Esophagus squamous epithelium (tissue), 4 donors: ENCODE measurements at regions not wholly inside any gene's neighbourhood (a gene's known extent, or its start where the extent isn't known, plus 50 kb on each side); places are given as distances from the start of the nearest gene placed in this dataset.

Experiments
- POLR2A ChIP-seq, 4 donors: fragments of 450-650 bp; IDR thresholded peaks; one replicate each; pipeline ENCODE4 v1.6.1; 2017; ENCODE audit warnings: antibody characterized with exemption in 4 of 4, mild to moderate bottlenecking in 4 of 4, moderate library complexity in 3 of 4
- TF ChIP-seq, protein P1 (sequence below), 6 experiments: fragments of 450-650 bp in 4 of 6; fragments of 200-600 bp in 2 of 6; sonication (generic) in 2 of 6; IDR thresholded peaks; one replicate each; pipeline ENCODE4 v1.5.1; 2016 to 2019; ENCODE audit warnings: antibody characterized with exemption in 6 of 6, mild to moderate bottlenecking in 4 of 6, moderate library complexity in 4 of 6

DNA sequence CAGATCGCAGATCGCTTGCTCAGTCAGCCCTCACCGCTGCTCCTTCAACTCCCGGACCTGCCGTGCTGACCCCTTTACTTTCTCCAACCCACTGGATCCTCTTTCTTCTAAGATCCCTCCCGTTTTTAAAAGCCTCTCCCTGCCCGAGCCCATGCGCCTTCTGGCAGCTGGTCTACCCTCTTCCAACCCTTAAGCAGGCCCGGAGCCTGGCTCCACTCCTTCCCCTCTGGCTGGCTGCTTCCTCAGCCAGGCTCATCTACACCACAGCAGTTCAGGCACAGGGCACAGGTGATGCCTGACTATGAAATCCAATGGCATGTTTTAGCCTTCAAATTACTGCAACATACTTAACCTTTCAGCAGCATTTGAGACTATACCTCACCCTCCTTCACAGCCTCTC is 63.8 kb upstream of the PABPC3 start:
- TF ChIP-seq POLR2A (IDR thresholded peaks at IDR 0.05): no peak
- TF ChIP-seq, protein P1, sequence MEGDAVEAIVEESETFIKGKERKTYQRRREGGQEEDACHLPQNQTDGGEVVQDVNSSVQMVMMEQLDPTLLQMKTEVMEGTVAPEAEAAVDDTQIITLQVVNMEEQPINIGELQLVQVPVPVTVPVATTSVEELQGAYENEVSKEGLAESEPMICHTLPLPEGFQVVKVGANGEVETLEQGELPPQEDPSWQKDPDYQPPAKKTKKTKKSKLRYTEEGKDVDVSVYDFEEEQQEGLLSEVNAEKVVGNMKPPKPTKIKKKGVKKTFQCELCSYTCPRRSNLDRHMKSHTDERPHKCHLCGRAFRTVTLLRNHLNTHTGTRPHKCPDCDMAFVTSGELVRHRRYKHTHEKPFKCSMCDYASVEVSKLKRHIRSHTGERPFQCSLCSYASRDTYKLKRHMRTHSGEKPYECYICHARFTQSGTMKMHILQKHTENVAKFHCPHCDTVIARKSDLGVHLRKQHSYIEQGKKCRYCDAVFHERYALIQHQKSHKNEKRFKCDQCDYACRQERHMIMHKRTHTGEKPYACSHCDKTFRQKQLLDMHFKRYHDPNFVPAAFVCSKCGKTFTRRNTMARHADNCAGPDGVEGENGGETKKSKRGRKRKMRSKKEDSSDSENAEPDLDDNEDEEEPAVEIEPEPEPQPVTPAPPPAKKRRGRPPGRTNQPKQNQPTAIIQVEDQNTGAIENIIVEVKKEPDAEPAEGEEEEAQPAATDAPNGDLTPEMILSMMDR (IDR thresholded peaks at IDR 0.05): no peak
